Muscle of leg (tissue), 3 donors: ENCODE measurements at regions not wholly inside any gene's neighbourhood (a gene's known extent, or its start where the extent isn't known, plus 50 kb on each side); places are given as distances from the start of the nearest gene placed in this dataset.
A peak's percentile ranks its signal among the peaks of the same experiment; 100 is the strongest.
"Not testable (repeated sequence)": the region's sequence is repeated elsewhere in the genome, so short reads cannot be mapped to it uniquely, and the experiment has no call there.

Source experiments
- DNase-seq: peaks from one replicate; pipeline ENCODE4 v3.0.0; 2013
- H3K27ac ChIP-seq: one replicate; pipeline ENCODE4 v1.5.1; 2013; ENCODE audit warnings: mild to moderate bottlenecking, low read length, control low read depth
- H3K27me3 ChIP-seq: one replicate; pipeline ENCODE4 v1.6.1; 2013; ENCODE audit warnings: low read length; ENCODE audit not compliant: control insufficient read depth, insufficient read depth
- H3K36me3 ChIP-seq: one replicate; pipeline ENCODE4 v1.6.1; 2013; ENCODE audit warnings: low read length; ENCODE audit not compliant: control insufficient read depth, insufficient read depth
- H3K4me1 ChIP-seq: one replicate; pipeline ENCODE4 v1.6.1; 2013; ENCODE audit warnings: low read length; ENCODE audit not compliant: control insufficient read depth, insufficient read depth
- H3K4me3 ChIP-seq: one replicate; pipeline ENCODE4 v1.5.1; 2013; ENCODE audit warnings: low read length, control low read depth
- H3K9me3 ChIP-seq: replicated peaks from 2 replicates; pipeline ENCODE4 v1.6.1; 2013; ENCODE audit warnings: low read depth, low read length; ENCODE audit not compliant: control insufficient read depth
- WGBS: methylation state at CpG from one replicate; pipeline ENCODE4 v1.1.5; 2013; ENCODE audit warnings: missing lambda C conversion rate; ENCODE audit not compliant: insufficient coverage; 5-methylcytosine and 5-hydroxymethylcytosine counted together

DNA sequence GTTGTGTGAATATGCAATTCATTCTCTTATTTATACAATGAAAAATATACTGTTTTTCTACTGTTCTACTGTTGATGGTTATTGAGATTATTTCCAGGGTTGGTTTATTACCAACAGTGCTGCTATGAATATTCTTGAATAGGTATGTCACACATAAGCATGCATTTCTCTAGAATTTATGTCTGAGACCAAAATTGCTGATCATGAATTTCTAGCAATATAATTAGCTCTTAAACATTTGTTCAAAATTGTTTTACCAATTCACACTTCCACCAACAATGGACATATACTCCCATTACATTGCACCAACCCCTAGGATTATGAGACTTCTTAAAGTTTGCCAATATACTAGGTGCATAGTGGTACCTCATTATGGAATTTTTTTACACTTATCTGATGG, 164.1 kb upstream of the KCNQ5 start:
- no peaks in the 10 kb centered on the region for H3K36me3 ChIP-seq
- H3K27ac ChIP-seq: no peak overlapping the region
- DNase-seq: no peak
- no peaks in the 10 kb centered on the region for H3K9me3 ChIP-seq
- H3K4me3 ChIP-seq: no peak overlapping the region
- H3K4me1 ChIP-seq: no peaks in the 10 kb centered on the region
- H3K27me3 ChIP-seq: no peaks in the 10 kb centered on the region

DNA sequence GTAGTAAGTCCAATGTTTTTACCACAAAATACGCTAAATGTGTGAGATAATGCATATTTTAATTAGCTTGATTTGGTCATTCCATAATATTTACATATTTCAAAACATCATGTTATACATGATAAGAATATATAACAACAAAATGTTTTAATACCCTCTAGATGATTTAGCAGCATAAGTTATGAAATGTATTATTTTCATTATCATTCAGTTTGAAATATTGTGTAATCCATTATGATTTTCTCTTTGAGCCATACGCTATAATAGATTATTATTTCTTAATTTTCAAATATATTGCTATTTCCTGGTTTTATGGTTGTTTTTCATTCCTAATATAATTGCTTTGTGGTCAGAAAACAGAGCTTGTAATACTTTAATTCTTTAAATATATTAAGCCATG, 163.3 kb upstream of the KCNQ5 start:
- no CpG with 5 or more reads among the region's 2 CpGs for WGBS
- H3K36me3 ChIP-seq: no peaks in the 10 kb centered on the region
- no peak overlapping the region for H3K4me3 ChIP-seq
- H3K4me1 ChIP-seq: no peaks in the 10 kb centered on the region
- no peak overlapping the region for H3K27ac ChIP-seq
- H3K27me3 ChIP-seq: no peaks in the 10 kb centered on the region
- no peak for DNase-seq
- no peaks in the 10 kb centered on the region for H3K9me3 ChIP-seq

DNA sequence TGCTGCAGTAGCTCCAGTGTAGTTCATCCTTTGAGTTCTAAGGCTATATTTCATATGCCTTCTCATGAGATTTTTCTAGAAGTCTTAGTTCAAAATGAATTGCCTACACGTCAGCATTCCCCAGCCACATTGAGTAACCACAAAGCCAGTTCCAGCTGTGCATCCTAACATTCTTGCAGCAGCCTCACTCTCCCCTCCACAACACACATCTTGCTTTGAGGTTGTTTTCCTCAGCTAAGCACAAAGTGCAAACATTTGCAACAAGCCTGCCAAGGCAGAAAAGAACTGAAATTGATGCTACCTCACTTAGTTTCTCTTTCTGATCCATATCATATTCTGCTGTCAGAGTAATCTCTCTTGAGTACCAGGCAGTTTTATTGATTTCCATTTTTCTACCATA, 160.7 kb upstream of the KCNQ5 start:
- no peaks in the 10 kb centered on the region for H3K36me3 ChIP-seq
- H3K27ac ChIP-seq: no peak overlapping the region
- 25% methylated on average over 1 of the region's 1 CpG for WGBS
- no peak overlapping the region for H3K4me3 ChIP-seq
- no peaks in the 10 kb centered on the region for H3K9me3 ChIP-seq
- no peak for DNase-seq
- H3K4me1 ChIP-seq: no peaks in the 10 kb centered on the region
- no peaks in the 10 kb centered on the region for H3K27me3 ChIP-seq

DNA sequence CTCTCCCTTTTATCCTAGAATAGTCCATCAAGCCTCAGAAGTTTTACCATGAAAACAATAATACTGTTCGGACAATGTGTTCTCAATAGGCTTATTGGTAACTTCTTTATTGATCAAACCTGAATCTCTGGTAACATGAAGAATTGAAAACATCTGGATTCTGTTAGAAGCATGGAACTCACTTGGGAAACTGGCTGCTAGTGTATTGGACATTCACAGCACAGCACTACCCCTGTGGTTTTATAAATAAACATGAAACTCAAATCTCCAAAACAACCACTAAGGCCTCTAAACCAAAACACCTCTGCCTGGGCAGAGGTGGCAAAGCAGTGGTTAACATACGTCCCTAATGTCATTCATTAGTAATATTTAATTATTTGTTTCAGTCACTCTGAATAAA, 157.6 kb upstream of the KCNQ5 start:
- no peaks in the 10 kb centered on the region for H3K36me3 ChIP-seq
- no peaks in the 10 kb centered on the region for H3K4me1 ChIP-seq
- H3K27ac ChIP-seq: no peak overlapping the region
- H3K4me3 ChIP-seq: no peak overlapping the region
- DNase-seq: no peak
- H3K9me3 ChIP-seq: no peaks in the 10 kb centered on the region
- WGBS: no CpG with 5 or more reads among the region's 2 CpGs
- H3K27me3 ChIP-seq: no peaks in the 10 kb centered on the region

DNA sequence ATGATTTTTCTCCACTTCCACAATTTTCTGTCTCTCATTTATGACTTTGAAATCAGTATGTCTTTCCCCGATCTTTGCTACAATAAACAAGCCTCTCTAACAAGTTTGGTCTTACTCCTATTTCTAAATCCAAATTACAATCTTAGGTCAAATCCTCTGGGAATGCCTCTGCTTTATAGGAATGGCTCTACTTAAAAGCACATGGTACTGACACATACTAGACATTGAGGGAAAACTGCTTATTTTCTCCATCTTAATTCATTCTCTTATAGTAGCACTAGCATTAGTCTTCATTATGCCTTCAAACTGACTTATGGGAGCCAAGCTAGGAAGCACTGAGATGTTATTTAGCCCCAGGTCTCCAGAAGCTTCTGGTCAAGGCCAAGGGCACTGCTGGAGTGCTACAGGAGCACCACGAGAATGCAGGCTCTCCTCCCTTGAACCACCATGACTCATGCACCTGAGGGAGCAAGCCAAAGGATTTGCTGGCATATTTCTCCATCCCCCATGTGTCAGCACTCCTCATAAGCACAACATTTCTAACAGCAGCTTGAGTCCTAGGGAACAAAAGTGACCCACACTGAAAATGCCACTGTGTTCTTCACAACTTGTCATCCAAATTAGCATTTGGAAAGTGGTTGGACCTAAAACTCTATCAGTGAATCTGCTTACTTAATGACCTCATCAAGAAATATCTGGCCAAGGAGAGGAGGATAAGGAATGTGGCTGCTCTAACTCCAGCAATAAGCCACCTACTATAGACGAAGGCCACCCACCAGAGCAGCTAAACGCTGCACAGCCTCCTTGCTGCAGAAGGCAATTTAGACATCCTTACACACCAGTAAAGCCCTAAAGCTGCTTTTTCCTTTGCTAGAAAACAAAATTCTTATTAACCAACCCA, 156.8 kb upstream of the KCNQ5 start:
- Histone ChIP-seq H3K4me1 (no peaks in the 10 kb centered on the region), H3K4me3 (no peak overlapping the region), H3K27ac (no peak overlapping the region), H3K27me3 (no peaks in the 10 kb centered on the region), H3K9me3 (no peaks in the 10 kb centered on the region), H3K36me3 (no peaks in the 10 kb centered on the region)
- DNase-seq: no peak
- WGBS: 32% methylated on average over 3 of the region's 4 CpGs

DNA sequence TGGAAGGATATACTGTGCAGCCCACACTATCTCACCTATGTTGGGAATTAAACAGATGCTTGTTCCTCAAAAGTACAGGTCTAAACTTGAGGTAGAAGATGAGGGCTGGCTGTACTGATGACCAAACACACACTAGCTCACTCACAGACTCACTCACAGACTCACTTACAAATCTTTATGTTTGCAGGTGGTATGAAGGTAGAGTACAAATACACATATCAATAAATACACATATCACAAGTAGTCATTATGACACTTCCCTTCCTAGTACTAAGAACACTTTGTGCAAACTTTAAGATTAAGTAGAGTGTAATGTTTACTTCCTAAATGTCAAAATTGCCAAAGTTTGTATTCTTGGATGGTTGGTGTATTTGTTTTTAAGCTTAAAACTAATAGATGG, 155.4 kb upstream of the KCNQ5 start:
- no peak overlapping the region for H3K27ac ChIP-seq
- H3K36me3 ChIP-seq: no peaks in the 10 kb centered on the region
- no peaks in the 10 kb centered on the region for H3K9me3 ChIP-seq
- no peaks in the 10 kb centered on the region for H3K4me1 ChIP-seq
- DNase-seq: no peak
- no peaks in the 10 kb centered on the region for H3K27me3 ChIP-seq
- H3K4me3 ChIP-seq: no peak overlapping the region

DNA sequence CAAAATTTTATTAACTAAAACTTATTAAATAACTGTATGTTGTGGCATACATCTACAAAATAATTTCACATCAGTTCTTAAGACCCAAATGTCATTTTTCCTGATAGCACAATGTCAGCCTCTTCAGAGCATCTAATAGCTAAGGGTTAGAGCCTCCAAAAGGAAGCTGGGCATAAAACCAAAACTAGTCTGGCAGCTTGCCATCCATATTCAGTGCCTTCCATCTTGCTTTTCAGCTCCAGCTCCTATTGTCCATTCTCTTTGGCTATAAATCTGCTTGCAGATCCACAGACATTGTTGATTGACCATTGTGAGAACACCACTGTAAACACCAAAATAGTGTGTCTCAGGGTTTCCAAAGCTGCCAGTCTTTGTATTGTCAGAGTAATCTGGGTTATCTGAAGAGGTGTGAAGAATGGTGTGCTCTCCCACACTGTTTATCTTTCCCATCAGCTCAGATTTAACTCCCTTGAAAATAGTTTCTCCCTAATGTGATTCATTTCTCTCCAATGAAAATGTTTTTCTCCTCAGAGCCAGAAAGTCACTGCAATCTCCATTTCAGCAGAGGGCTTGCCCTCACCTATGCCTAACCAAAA, 154.8 kb upstream of the KCNQ5 start:
- Histone ChIP-seq H3K4me3 (no peak overlapping the region), H3K27me3 (no peaks in the 10 kb centered on the region), H3K27ac (no peak overlapping the region)

DNA sequence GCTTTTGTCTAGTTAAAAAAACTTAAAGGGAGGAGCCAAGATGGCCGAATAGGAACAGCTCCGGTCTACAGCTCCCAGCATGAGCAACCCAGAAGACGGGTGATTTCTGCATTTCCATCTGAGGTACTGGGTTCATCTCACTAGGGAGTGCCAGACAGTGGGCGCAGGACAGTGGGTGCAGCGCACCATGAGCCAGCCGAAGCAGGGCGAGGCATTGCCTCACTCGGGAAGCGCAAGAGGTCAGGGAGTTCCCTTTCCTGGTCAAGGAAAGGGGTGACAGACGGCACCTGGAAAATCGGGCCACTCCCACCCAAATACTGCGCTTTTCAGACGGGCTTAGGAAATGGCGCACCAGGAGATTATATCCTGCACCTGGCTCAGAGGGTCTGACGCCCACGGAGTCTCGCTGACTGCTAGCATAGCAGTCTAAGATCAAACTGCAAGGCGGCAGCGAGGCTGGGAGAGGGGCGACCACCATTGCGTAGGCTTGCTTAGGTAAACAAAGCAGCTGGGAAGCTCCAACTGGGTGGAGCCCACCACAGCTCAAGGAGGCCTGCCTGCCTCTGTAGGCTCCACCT, 152.4 kb upstream of the KCNQ5 start:
- H3K4me3 ChIP-seq, H3K9me3 ChIP-seq, DNase-seq, H3K27me3 ChIP-seq, H3K36me3 ChIP-seq, H3K4me1 ChIP-seq, H3K27ac ChIP-seq: not testable (repeated sequence)
- WGBS: 93% methylated on average over 21 of the region's 21 CpGs

More for the DNA sequence above, 154.8 kb upstream of the KCNQ5 start:
- peak; percentile 1 for DNase-seq
- Histone ChIP-seq H3K36me3 (no peaks in the 10 kb centered on the region), H3K4me1 (no peaks in the 10 kb centered on the region), H3K9me3 (no peaks in the 10 kb centered on the region)

DNA sequence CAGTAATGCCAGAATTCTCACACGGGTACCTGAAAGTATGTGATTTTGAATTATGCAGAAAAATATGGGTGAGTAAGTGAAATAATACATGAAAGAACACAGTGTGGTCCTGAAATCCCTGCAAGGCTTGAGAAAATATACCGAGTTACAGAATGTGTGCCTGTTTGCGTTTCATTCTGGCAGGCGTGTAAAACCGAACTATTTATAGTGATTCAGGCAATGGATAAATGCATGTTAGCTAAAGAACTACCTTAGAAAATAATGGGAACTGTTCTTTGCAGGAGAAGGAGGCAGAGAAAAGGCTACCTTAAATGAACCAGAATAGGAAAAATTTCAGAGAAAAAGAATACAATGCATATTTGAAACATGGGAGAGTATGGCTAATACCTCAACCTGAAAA, 145.8 kb upstream of the KCNQ5 start:
- DNase-seq: no peak
- H3K9me3 ChIP-seq: no peaks in the 10 kb centered on the region
- H3K27ac ChIP-seq: no peak overlapping the region
- no peak overlapping the region for H3K4me3 ChIP-seq
- no peaks in the 10 kb centered on the region for H3K27me3 ChIP-seq
- H3K4me1 ChIP-seq: no peaks in the 10 kb centered on the region
- 78% methylated on average over 2 of the region's 5 CpGs for WGBS
- no peaks in the 10 kb centered on the region for H3K36me3 ChIP-seq

DNA sequence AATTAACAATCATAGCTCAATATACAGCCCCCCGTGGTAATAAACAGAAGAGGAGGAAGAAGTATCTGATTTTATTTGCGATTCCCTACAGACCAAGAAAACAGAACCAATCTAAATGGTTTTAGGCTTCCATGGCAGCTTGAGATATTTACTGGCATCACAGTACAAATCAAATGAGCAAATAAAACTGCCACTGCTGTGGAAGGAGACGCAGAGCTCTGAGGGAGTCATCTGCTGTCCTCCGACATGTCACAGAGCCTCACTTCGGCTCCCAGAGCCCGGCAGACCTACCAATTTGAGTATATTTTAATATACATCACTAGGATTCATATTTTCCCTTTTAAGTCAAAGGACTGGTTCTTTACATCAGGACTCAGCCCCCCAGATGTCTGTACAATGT, 145.2 kb upstream of the KCNQ5 start:
- no peaks in the 10 kb centered on the region for H3K27me3 ChIP-seq
- WGBS: no CpG with 5 or more reads among the region's 6 CpGs
- no peaks in the 10 kb centered on the region for H3K4me1 ChIP-seq
- no peaks in the 10 kb centered on the region for H3K36me3 ChIP-seq
- H3K4me3 ChIP-seq: no peak overlapping the region
- DNase-seq: no peak
- H3K27ac ChIP-seq: no peak overlapping the region
- no peaks in the 10 kb centered on the region for H3K9me3 ChIP-seq
